IMR-90 (cell line): ENCODE measurements at regions not wholly inside any gene's neighbourhood (a gene's known extent, or its start where the extent isn't known, plus 50 kb on each side); places are given as distances from the start of the nearest gene placed in this dataset.

ENCODE experiments used
- ATAC-seq: fragments of 200-7000 bp; cut with Tn5 transposase; 2 replicates; pipeline ENCODE4 v1.9.1; 2020; ENCODE audit warnings: low read depth, mild to moderate bottlenecking, moderate library complexity
- BruUV-seq: library from RNA; stranded (reverse); fragments of 400-500 nt; replicated peaks from 2 replicates; lab custom pipeline; 2021; lab: Mats Ljungman, UMichigan
- CTCF ChIA-PET: fragments of 300-600 bp; formaldehyde crosslinking; extraction: SDS; loops from one replicate; lab custom pipeline; 2021; ENCODE audit warnings: antibody characterized with exemption; lab: Yijun Ruan, JAX
- POLR2A ChIA-PET: fragments of 300-600 bp; sonication (Branson Sonifier 250); formaldehyde crosslinking; loops from one replicate; lab custom pipeline; 2022; ENCODE audit warnings: antibody characterized with exemption; ENCODE audit not compliant: unreplicated experiment; lab: Charles Lee
- DNase-seq: peaks from one replicate; pipeline ENCODE4 v3.0.0; 2013
- H2AFZ ChIP-seq: replicated peaks from 2 replicates; pipeline ENCODE3; 2013; ENCODE audit warnings: low read length, mild to moderate bottlenecking; ENCODE audit not compliant: poor library complexity
- H2AK5ac ChIP-seq: 2 replicates; pipeline ENCODE4 v1.6.1; 2013; ENCODE audit warnings: low read depth, low read length, inconsistent platforms
- H2AK9ac ChIP-seq: replicated peaks from 2 replicates; pipeline ENCODE3; 2013; ENCODE audit warnings: mild to moderate bottlenecking, low read depth, low read length, moderate library complexity; ENCODE audit not compliant: poor library complexity
- H2BK120ac ChIP-seq: 2 replicates; pipeline ENCODE4 v1.6.1; 2013; ENCODE audit warnings: low read depth, low read length, inconsistent platforms
- H2BK15ac ChIP-seq: 3 replicates; pipeline ENCODE4 v1.6.1; 2013; ENCODE audit warnings: low read depth, low read length, inconsistent platforms
- H2BK20ac ChIP-seq: 2 replicates; pipeline ENCODE4 v1.6.1; 2013; ENCODE audit warnings: low read depth, mild to moderate bottlenecking, inconsistent platforms, low read length, moderate library complexity
- H2BK5ac ChIP-seq: 2 replicates; pipeline ENCODE4 v1.6.1; 2013; ENCODE audit warnings: mild to moderate bottlenecking, low read depth, low read length, inconsistent platforms; ENCODE audit not compliant: poor library complexity, severe bottlenecking
- H3K14ac ChIP-seq: replicated peaks from 2 replicates; pipeline ENCODE4 v1.6.1; 2013; ENCODE audit warnings: low read depth, low read length, inconsistent platforms
- H3K18ac ChIP-seq: 2 replicates; pipeline ENCODE4 v1.6.1; 2013; ENCODE audit warnings: low read depth, low read length, control low read depth
- H3K23ac ChIP-seq: 2 replicates; pipeline ENCODE4 v1.6.1; 2013; ENCODE audit warnings: low read depth, low read length, inconsistent platforms
- H3K27ac ChIP-seq: 2 replicates; pipeline ENCODE4 v1.5.1; 2013; ENCODE audit warnings: mild to moderate bottlenecking, control low read depth, low read length; ENCODE audit not compliant: insufficient read depth
- H3K27me3 ChIP-seq: 2 replicates; pipeline ENCODE4 v1.6.1; 2013; ENCODE audit warnings: low read length; ENCODE audit not compliant: control insufficient read depth, insufficient read depth
- H3K36me3 ChIP-seq: 2 replicates; pipeline ENCODE4 v1.6.1; 2013; ENCODE audit warnings: low read length, mixed read lengths; ENCODE audit not compliant: control insufficient read depth, insufficient read depth
- H3K4ac ChIP-seq: 2 replicates; pipeline ENCODE4 v1.6.1; 2013; ENCODE audit warnings: low read depth, low read length, inconsistent platforms
- H3K4me1 ChIP-seq: 2 replicates; pipeline ENCODE4 v1.6.1; 2013; ENCODE audit warnings: low read length, mixed read lengths; ENCODE audit not compliant: control insufficient read depth, insufficient read depth
- H3K4me2 ChIP-seq: 2 replicates; pipeline ENCODE4 v1.6.1; 2013; ENCODE audit warnings: low read depth, mild to moderate bottlenecking, control low read depth, low read length, moderate library complexity
- H3K4me3 ChIP-seq: 2 replicates; pipeline ENCODE4 v1.5.1; 2013; ENCODE audit warnings: low read depth, mild to moderate bottlenecking, control low read depth, low read length, moderate library complexity; ENCODE audit not compliant: insufficient read depth
- H3K56ac ChIP-seq: 2 replicates; pipeline ENCODE4 v1.6.1; 2013; ENCODE audit warnings: low read length, inconsistent platforms; ENCODE audit not compliant: insufficient read depth; ENCODE audit errors: extremely low read depth
- H3K79me1 ChIP-seq, 2 experiments: 2 replicates each; pipeline ENCODE4 v1.6.1; 2013; ENCODE audit warnings: low read length in 2 of 2, inconsistent platforms in 1 of 2, low read depth in 1 of 2
- H3K9ac ChIP-seq: 2 replicates; pipeline ENCODE4 v1.6.1; 2013; ENCODE audit warnings: low read depth, low read length, control low read depth
- H3K9me1 ChIP-seq: 2 replicates; pipeline ENCODE4 v1.6.1; 2013; ENCODE audit warnings: low read length, inconsistent platforms; ENCODE audit not compliant: insufficient read depth
- H3K9me3 ChIP-seq: 2 replicates; pipeline ENCODE4 v1.6.1; 2013; ENCODE audit warnings: low read length; ENCODE audit not compliant: control insufficient read depth, insufficient read depth
- H4K20me1 ChIP-seq: 2 replicates; pipeline ENCODE4 v1.6.1; 2013; ENCODE audit warnings: low read length, inconsistent platforms; ENCODE audit not compliant: insufficient read depth
- H4K5ac ChIP-seq: 2 replicates; pipeline ENCODE4 v1.6.1; 2013; ENCODE audit warnings: mild to moderate bottlenecking, low read depth, low read length, control low read depth
- H4K8ac ChIP-seq, 2 experiments: 2 replicates each; pipeline ENCODE4 v1.6.1; 2013; ENCODE audit warnings: low read depth in 2 of 2, low read length in 2 of 2, control low read depth in 1 of 2, inconsistent platforms in 1 of 2
- H4K91ac ChIP-seq: 2 replicates; pipeline ENCODE4 v1.6.1; 2013; ENCODE audit warnings: low read depth, low read length, inconsistent platforms; ENCODE audit not compliant: insufficient read depth
- BHLHE40 ChIP-seq: fragments of 150-350 bp; IDR thresholded peaks from 2 replicates; pipeline ENCODE4 v1.6.1; 2016; ENCODE audit warnings: mild to moderate bottlenecking, low read depth, low read length
- CHD1 ChIP-seq: IDR thresholded peaks from 2 replicates; pipeline ENCODE4 v1.6.1; 2012; ENCODE audit warnings: low read depth, low read length, improper control_type of control experiment
- FOS ChIP-seq: fragments of 150-350 bp; IDR thresholded peaks from 2 replicates; pipeline ENCODE4 v1.6.1; 2016; ENCODE audit warnings: low read depth, low read length
- MAFK ChIP-seq: IDR thresholded peaks from 2 replicates; pipeline ENCODE4 v1.6.1; 2012; ENCODE audit warnings: low read depth, low read length, improper control_type of control experiment
- MAZ ChIP-seq: IDR thresholded peaks from 2 replicates; pipeline ENCODE4 v1.6.1; 2012; ENCODE audit warnings: low read depth, mild to moderate bottlenecking, low read length, improper control_type of control experiment, moderate library complexity, borderline replicate concordance
- MXI1 ChIP-seq: IDR thresholded peaks from 2 replicates; pipeline ENCODE4 v1.6.1; 2012; ENCODE audit warnings: low read depth, mild to moderate bottlenecking, low read length, moderate library complexity, borderline replicate concordance
- NFE2L2 ChIP-seq: fragments of 150-350 bp; IDR thresholded peaks from 2 replicates; pipeline ENCODE4 v1.6.1; 2016; ENCODE audit warnings: low read depth, mild to moderate bottlenecking, low read length
- POLR2A ChIP-seq: IDR thresholded peaks from 2 replicates; pipeline ENCODE4 v1.6.1; 2012; ENCODE audit warnings: mild to moderate bottlenecking, low read depth, low read length
- RAD21 ChIP-seq: IDR thresholded peaks from 2 replicates; pipeline ENCODE4 v1.6.1; 2012; ENCODE audit warnings: low read length, improper control_type of control experiment
- RCOR1 ChIP-seq: IDR thresholded peaks from 2 replicates; pipeline ENCODE4 v1.6.1; 2012; ENCODE audit warnings: mild to moderate bottlenecking, low read length, improper control_type of control experiment; ENCODE audit not compliant: insufficient replicate concordance
- RFX5 ChIP-seq: IDR thresholded peaks from 2 replicates; pipeline ENCODE4 v1.8.0; 2012; ENCODE audit warnings: low read depth, mild to moderate bottlenecking, low read length, moderate library complexity
- SMC3 ChIP-seq: fragments of 150-350 bp; IDR thresholded peaks from 2 replicates; pipeline ENCODE4 v1.6.1; 2016; ENCODE audit warnings: low read depth, mild to moderate bottlenecking, antibody characterized with exemption, low read length, moderate library complexity
- dilution Hi-C: fragments of 300-500 bp; cut with HindIII; formaldehyde crosslinking; loops from one replicate; pipeline ENCODE4 v1.14.3; 2018; ENCODE audit warnings: low sequenced_read_pairs; ENCODE audit not compliant: unreplicated experiment
- in situ Hi-C: fragments of 300-500 bp; cut with MboI; formaldehyde crosslinking; loops from 3 replicates; pipeline ENCODE4 v1.14.3; 2019; ENCODE audit warnings: low sequenced_read_pairs, inconsistent platforms, mixed read lengths
- intact Hi-C: fragments of 100-400 bp; cut with micrococcal nuclease; formaldehyde crosslinking; loops from 2 replicates; pipeline ENCODE4 v1.10.0; 2022
- TF ChIP-seq, protein P1 (sequence below): fragments of 150-350 bp; IDR thresholded peaks from 2 replicates; pipeline ENCODE4 v1.6.1; 2017; ENCODE audit warnings: mild to moderate bottlenecking, antibody characterized with exemption, low read length, low read depth
- TF ChIP-seq, protein P2 (sequence below): fragments of 150-350 bp; IDR thresholded peaks from 2 replicates; pipeline ENCODE4 v1.6.1; 2016; ENCODE audit warnings: low read depth, mild to moderate bottlenecking, low read length, moderate library complexity, borderline replicate concordance
- TF ChIP-seq, protein P3 (sequence below): conservative IDR thresholded peaks from 2 replicates; pipeline ENCODE4 v1.5.1; 2012; ENCODE audit warnings: mild to moderate bottlenecking, low read depth, low read length, improper control_type of control experiment

DNA sequence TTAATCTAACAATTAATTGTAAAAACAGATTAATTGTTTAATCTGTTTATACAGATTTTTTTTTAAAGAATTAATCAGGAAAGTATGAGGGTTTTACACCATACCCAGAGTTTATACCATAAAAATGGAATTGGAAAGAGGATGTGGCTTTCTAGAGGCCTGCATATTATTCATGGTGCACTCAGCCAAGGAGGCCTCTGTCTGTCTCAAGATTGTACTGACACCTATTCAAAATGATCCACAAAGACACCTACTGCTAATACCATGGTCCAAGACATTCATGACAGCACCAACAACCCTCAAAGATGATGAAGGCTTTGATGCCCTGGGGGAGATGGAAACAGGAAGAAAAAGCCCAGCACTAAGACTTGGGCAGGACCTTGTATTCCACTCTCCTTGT, 58.1 kb upstream of the MAST4 start:
- Histone ChIP-seq H2BK5ac (no peak overlapping the region), H3K27me3 (no peaks in the 10 kb centered on the region), H2BK120ac (no peak overlapping the region), H3K27ac (no peak overlapping the region), H3K9ac (no peak overlapping the region), H3K23ac (no peak overlapping the region), H3K36me3 (no peaks in the 10 kb centered on the region), H4K20me1 (no peaks in the 10 kb centered on the region), H3K14ac (no peak overlapping the region), H3K9me1 (no peaks in the 10 kb centered on the region), H3K4me1 (no peaks in the 10 kb centered on the region), H4K5ac (no peak overlapping the region), H3K18ac (no peak overlapping the region), H3K56ac (no peak overlapping the region), H3K79me1 (no peaks in the 10 kb centered on the region), H3K4me3 (no peak overlapping the region), H3K9me3 (no peaks in the 10 kb centered on the region), H4K91ac (no peak overlapping the region), H3K4me2 (no peak overlapping the region), H2AK5ac (no peak overlapping the region), H3K4ac (no peak overlapping the region), H2AFZ (no peak overlapping the region), H2BK15ac (no peak overlapping the region), H4K8ac (no peak overlapping the region), H2AK9ac (no peak overlapping the region), H2BK20ac (no peak overlapping the region)
- in situ Hi-C loops: no loop called here
- no peak for TF ChIP-seq SMC3
- TF ChIP-seq, protein P1, sequence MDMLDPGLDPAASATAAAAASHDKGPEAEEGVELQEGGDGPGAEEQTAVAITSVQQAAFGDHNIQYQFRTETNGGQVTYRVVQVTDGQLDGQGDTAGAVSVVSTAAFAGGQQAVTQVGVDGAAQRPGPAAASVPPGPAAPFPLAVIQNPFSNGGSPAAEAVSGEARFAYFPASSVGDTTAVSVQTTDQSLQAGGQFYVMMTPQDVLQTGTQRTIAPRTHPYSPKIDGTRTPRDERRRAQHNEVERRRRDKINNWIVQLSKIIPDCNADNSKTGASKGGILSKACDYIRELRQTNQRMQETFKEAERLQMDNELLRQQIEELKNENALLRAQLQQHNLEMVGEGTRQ: no peak
- no peak for TF ChIP-seq RFX5
- TF ChIP-seq, protein P2, sequence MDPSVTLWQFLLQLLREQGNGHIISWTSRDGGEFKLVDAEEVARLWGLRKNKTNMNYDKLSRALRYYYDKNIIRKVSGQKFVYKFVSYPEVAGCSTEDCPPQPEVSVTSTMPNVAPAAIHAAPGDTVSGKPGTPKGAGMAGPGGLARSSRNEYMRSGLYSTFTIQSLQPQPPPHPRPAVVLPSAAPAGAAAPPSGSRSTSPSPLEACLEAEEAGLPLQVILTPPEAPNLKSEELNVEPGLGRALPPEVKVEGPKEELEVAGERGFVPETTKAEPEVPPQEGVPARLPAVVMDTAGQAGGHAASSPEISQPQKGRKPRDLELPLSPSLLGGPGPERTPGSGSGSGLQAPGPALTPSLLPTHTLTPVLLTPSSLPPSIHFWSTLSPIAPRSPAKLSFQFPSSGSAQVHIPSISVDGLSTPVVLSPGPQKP: no peak
- TF ChIP-seq, protein P3, sequence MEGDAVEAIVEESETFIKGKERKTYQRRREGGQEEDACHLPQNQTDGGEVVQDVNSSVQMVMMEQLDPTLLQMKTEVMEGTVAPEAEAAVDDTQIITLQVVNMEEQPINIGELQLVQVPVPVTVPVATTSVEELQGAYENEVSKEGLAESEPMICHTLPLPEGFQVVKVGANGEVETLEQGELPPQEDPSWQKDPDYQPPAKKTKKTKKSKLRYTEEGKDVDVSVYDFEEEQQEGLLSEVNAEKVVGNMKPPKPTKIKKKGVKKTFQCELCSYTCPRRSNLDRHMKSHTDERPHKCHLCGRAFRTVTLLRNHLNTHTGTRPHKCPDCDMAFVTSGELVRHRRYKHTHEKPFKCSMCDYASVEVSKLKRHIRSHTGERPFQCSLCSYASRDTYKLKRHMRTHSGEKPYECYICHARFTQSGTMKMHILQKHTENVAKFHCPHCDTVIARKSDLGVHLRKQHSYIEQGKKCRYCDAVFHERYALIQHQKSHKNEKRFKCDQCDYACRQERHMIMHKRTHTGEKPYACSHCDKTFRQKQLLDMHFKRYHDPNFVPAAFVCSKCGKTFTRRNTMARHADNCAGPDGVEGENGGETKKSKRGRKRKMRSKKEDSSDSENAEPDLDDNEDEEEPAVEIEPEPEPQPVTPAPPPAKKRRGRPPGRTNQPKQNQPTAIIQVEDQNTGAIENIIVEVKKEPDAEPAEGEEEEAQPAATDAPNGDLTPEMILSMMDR: no peak
- no peak for TF ChIP-seq FOS
- TF ChIP-seq POLR2A: no peak
- no peak for TF ChIP-seq MAFK
- TF ChIP-seq MAZ: no peak
- TF ChIP-seq BHLHE40: no peak
- TF ChIP-seq MXI1: no peak
- no peak for TF ChIP-seq CHD1
- no peak for TF ChIP-seq RAD21
- no peak for TF ChIP-seq NFE2L2
- TF ChIP-seq RCOR1: no peak
- dilution Hi-C loops: no loop called here
- ChIA-PET POLR2A (no interaction called here), CTCF (no interaction called here)
- intact Hi-C loops: no loop called here
- no TSS peak for BruUV-seq
- no peak for DNase-seq
- ATAC-seq: no peak
